NB4 (cell line): ENCODE measurements at regions not wholly inside any gene's neighbourhood (a gene's known extent, or its start where the extent isn't known, plus 50 kb on each side); places are given as distances from the start of the nearest gene placed in this dataset.
"Not testable (repeated sequence)": the region's sequence is repeated elsewhere in the genome, so short reads cannot be mapped to it uniquely, and the experiment has no call there.

Source experiments
- DNase-seq: peaks from one replicate; pipeline ENCODE4 v3.0.0; 2010; ENCODE audit warnings: low read depth
- H3K4me3 ChIP-seq: one replicate; pipeline ENCODE4 v1.5.1; 2011; ENCODE audit warnings: mild to moderate bottlenecking, low read depth, low read length, moderate library complexity
- CTCF ChIP-seq: IDR thresholded peaks from one replicate; pipeline ENCODE4 v1.5.1; 2012; ENCODE audit warnings: low read depth, low read length
- MAX ChIP-seq: IDR thresholded peaks from 2 replicates; pipeline ENCODE4 v1.6.1; 2011; ENCODE audit warnings: low read depth, low read length
- MYC ChIP-seq: IDR thresholded peaks from 2 replicates; pipeline ENCODE4 v1.6.1; 2011; ENCODE audit warnings: low read depth, low read length
- POLR2A ChIP-seq: IDR thresholded peaks from 2 replicates; pipeline ENCODE4 v1.6.1; 2011; ENCODE audit warnings: mild to moderate bottlenecking; ENCODE audit not compliant: insufficient read length; ENCODE audit errors: extremely low read depth

DNA sequence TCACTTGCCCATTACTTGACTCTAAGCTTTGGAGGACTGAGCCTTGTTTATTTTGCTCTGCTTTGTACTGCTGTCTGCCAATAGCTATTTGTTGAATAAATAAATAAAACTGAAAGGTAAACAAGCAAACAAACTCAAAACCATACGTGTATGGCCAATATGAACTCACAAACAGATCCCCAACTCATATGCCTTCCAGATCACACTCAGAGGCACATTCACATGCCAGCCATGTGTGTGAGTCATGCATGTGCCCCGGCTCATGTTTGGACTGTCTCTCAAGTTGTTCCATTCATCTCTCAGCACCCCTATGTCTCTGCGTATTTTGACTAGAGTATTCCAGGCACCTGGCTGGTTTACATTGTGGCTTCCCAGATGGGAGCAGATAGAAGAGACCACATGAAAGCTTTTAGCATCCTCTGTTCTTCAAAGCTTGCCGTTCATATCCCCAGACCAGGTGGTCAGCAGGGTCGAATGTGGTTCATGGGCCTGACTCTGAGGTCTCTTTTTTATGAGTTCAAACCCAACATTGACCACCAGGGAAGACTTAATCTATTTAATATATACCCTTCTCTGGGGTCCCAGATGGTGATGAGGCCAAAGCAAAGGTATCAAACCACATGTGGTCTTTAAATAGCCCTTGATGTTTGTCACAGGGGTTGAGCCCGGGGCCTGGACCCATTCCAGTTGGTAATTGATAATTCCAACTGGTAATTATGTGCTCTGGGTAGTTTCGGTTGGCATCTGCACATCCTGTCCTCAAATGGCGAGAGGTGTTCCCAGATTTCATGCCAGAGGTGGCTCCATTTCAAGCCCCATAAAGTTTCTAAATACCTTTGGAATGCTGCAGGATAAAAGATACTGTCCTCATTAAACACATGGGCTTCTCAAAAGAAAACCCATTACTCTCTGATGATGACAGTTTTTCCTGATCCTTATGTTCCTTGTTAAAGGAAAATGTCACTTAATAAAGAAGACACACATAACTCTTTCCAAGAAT, 287.3 kb upstream of the MAF start:
- H3K4me3 ChIP-seq = no peak overlapping the region
- no peak for DNase-seq
- TF ChIP-seq MYC = no peak

DNA sequence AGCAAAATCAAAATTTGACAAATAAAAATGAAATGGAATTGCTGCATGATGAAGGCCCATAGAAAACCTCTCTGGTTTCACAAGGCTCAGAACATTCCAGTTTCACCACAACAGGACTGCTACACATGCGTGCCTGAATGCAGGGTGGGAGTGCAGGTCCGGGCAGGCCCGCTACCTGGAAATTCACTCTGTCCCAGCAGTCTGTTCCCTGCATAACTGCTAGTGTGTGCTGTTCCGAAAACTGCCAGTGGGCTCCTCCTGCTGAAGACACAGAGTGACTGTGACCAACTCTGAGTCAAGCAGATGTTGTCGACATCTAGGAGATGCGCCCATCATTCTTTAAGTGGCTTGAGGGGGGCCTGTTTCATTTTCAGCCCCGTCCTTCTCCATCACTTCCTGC, 284.8 kb upstream of the MAF start:
- DNase-seq = no peak
- no peak for TF ChIP-seq MAX
- no peak for TF ChIP-seq MYC
- no peak for TF ChIP-seq CTCF
- TF ChIP-seq POLR2A = no peak
- no peak overlapping the region for H3K4me3 ChIP-seq

- H3K4me3 ChIP-seq = no peak overlapping the region
- TF ChIP-seq MYC = no peak
- TF ChIP-seq MAX = no peak
- DNase-seq = no peak
Measured at GRCh38 chr16:79883494-79883893, 283.0 kb upstream of the MAF start.

DNA sequence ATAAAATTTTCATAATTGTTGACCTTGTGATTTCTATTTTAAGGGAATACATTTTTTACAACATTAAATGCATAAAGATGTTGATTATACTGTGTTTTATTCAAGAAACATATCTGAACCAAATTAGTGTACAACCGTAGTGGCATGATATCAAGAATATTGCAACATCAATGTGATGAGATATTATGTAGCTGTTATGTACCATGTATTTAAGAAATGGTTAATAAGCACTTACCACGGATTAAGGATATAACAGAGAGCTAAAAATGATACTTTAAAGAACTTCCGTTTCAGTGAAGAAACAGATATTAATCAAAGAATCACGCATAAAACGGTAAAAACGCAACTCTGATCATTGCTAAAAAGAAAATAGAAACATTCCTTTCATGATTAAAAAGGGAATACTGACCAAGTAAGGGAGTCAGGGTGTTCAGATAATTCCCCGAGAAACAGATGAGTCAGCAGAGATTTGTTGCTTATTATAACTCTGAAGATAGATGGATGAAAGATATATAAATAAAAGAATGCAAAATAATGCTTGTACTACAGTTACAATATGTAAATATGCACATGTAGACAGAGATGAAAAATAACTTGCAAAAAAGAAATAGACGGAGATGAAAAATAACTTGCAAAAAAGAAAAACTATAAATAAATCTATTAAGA, 281.9 kb upstream of the MAF start:
- DNase-seq = no peak
- no peak overlapping the region for H3K4me3 ChIP-seq
- TF ChIP-seq MAX = no peak

DNA sequence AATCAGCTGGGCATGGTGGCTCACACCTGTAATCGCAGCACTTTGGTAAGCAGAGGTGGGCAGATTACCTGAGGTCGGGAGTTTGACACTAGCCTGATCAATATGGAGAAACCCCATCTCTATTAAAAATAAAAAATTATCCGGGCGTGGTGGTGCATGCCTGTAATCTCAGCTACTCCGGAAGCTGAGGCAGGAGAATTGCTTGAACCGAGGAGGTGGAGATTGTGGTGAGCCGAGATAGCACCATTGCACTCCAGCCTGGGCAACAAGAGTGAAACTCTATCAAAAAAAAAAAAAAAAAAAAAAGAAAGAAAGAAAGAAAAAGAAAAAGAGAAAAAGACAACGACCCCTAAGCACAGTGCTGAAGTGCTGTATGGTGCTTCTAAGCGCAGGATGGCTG, 280.6 kb upstream of the MAF start:
- not testable (repeated sequence) for H3K4me3 ChIP-seq

GRCh38 chr16:79876332-79876730, 275.8 kb upstream of the MAF start:
- H3K4me3 ChIP-seq = no peak overlapping the region
- no peak for DNase-seq

More for the DNA sequence above, 280.6 kb upstream of the MAF start:
- DNase-seq = not testable (repeated sequence)

GRCh38 chr16:79874391-79874790, 273.9 kb upstream of the MAF start:
- TF ChIP-seq MYC = no peak
- TF ChIP-seq CTCF = no peak
- TF ChIP-seq MAX = no peak
- no peak for TF ChIP-seq POLR2A
- no peak overlapping the region for H3K4me3 ChIP-seq
- no peak for DNase-seq

More at GRCh38 chr16:79876332-79876730, 275.8 kb upstream of the MAF start:
- TF ChIP-seq CTCF (no peak), POLR2A (no peak), MYC (no peak), MAX (no peak)
